Kasumi-1 (cell line): ENCODE measurements at regions not wholly inside any gene's neighbourhood (a gene's known extent, or its start where the extent isn't known, plus 50 kb on each side); places are given as distances from the start of the nearest gene placed in this dataset.

Experiments used
- DNase-seq, 2 experiments: peaks; one replicate each; lab custom pipeline; 2025; lab: John Stamatoyannopoulos, UW

GRCh38 chr16:6510261-6510660 lies 822.4 kb upstream of the RBFOX1 start:
- no peak for DNase-seq

- no peak for DNase-seq
Measured at GRCh38 chr16:6499413-6499812, 833.2 kb upstream of the RBFOX1 start.

- no peak for DNase-seq
Measured at GRCh38 chr16:6498858-6499257, 833.8 kb upstream of the RBFOX1 start.

- no peak for DNase-seq
Measured at GRCh38 chr16:6496996-6497395, 835.6 kb upstream of the RBFOX1 start.

GRCh38 chr16:6495486-6496210 lies 837.0 kb upstream of the RBFOX1 start:
- no peak for DNase-seq

GRCh38 chr16:6494716-6495115 lies 837.9 kb upstream of the RBFOX1 start:
- no peak for DNase-seq

- no peak for DNase-seq
Measured at GRCh38 chr16:6493555-6493954, 839.1 kb upstream of the RBFOX1 start.

- no peak for DNase-seq
Measured at GRCh38 chr16:6492742-6493141, 839.9 kb upstream of the RBFOX1 start.

- no peak for DNase-seq
Measured at GRCh38 chr16:6484935-6485334, 847.7 kb upstream of the RBFOX1 start.

- DNase-seq = no peak
Measured at GRCh38 chr16:6484081-6484480, 848.6 kb upstream of the RBFOX1 start.

GRCh38 chr16:6483469-6484033 lies 849.1 kb upstream of the RBFOX1 start:
- no peak for DNase-seq

GRCh38 chr16:6482696-6483468 lies 849.8 kb upstream of the RBFOX1 start:
- no peak for DNase-seq

- DNase-seq = no peak
Measured at GRCh38 chr16:6481894-6482293, 850.8 kb upstream of the RBFOX1 start.

GRCh38 chr16:6453742-6454141 lies 878.9 kb upstream of the RBFOX1 start:
- no peak for DNase-seq

GRCh38 chr16:6447021-6447790 lies 885.4 kb upstream of the RBFOX1 start:
- no peak for DNase-seq

- no peak for DNase-seq
Measured at GRCh38 chr16:6446370-6446769, 886.3 kb upstream of the RBFOX1 start.

- no peak for DNase-seq
Measured at GRCh38 chr16:6439129-6439528, 893.5 kb upstream of the RBFOX1 start.

- DNase-seq = no peak
Measured at GRCh38 chr16:6428861-6429260, 903.8 kb upstream of the RBFOX1 start.

GRCh38 chr16:6427621-6428020 lies 905.0 kb upstream of the RBFOX1 start:
- DNase-seq = no peak

GRCh38 chr16:6407596-6407995 lies 925.0 kb upstream of the RBFOX1 start:
- DNase-seq = no peak

- DNase-seq = no peak
Measured at GRCh38 chr16:6406028-6406427, 926.6 kb upstream of the RBFOX1 start.

- no peak for DNase-seq
Measured at GRCh38 chr16:6382924-6383459, 949.7 kb upstream of the RBFOX1 start.
